HG02884 (cell line): ENCODE measurements at regions not wholly inside any gene's neighbourhood (a gene's known extent, or its start where the extent isn't known, plus 50 kb on each side); places are given as distances from the start of the nearest gene placed in this dataset.

ENCODE experiments used
- ATAC-seq: cut with Tn5 transposase; IDR thresholded peaks from one replicate; pipeline ENCODE4 v1.9.1; 2021; ENCODE audit warnings: mild to moderate bottlenecking, moderate library complexity; ENCODE audit not compliant: unreplicated experiment

DNA sequence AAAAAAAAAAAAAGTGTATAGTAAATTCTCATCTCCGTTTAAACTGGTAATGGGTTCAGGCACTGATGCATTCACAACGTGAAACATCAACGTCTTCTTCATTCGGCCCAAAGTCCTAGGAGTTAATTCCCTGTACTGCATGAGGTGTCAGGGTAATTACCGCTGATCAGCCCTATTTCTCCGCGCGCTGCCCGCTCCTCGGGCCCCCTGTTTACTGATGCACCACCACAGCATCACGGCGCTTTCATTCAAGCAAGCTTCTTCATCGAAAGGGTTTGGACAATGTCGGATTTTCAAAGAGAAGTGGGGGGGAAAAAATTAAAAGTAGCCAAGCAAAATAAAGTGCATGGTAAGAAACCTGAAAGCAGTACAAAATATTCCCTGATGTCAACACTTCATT lies 352.0 kb upstream of the POU3F3 start:
- no peak for ATAC-seq

- ATAC-seq = no peak
Measured at GRCh38 chr2:104502901-104503300, 351.0 kb upstream of the POU3F3 start.

DNA sequence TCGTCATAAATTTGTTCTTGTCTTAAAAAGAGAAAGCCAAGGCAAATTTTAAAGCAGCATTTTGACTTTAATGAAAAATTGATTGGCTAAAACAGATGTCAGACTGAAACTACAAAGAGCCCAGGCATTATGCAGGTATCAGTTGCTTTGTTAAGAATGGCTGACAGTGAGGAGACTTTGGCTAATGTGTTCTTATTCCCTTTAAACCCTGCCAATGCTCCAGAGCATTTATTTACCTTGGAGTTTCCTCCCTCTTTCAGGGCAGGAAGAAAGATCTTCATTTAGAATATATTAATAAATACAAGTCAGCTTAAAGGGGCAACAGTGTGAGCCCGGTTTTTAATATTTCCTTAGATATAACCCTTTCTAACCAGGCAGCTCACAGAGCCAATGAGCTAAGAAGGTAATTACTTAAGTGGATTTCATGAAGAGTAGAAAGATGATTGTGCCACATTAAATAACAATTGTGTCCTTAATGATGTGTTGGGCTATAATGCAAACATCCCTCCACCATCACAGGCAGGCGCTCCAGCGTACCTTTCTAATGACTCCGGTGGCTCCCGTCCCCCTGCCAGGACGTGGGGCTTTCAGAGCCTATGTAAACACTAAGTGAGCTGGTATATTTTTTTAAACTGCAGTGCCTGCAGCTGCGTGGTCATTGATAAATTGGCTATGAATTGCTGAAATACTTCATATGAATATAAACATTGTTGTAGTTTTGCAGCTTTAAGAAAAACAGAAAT lies 349.4 kb upstream of the POU3F3 start:
- no peak for ATAC-seq

DNA sequence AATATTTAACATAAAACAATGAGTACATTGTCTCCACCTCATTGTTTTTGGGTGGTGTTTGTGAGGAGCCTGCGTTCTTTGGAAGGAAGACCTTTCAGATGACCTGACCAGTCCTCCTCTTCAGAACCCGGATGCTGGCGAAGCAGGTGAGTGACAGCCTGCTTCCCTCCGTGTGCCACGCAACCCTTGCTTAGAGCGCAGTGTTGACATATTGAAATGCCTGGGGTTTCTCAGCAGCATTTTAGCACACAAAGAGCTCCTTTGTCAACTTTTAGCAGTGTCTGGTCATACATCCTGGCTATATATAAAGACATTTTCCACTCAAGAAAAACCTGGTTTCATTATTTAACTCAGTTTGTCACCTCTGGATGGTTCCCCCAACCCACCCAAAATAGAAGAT lies 335.7 kb upstream of the POU3F3 start:
- ATAC-seq = no peak

DNA sequence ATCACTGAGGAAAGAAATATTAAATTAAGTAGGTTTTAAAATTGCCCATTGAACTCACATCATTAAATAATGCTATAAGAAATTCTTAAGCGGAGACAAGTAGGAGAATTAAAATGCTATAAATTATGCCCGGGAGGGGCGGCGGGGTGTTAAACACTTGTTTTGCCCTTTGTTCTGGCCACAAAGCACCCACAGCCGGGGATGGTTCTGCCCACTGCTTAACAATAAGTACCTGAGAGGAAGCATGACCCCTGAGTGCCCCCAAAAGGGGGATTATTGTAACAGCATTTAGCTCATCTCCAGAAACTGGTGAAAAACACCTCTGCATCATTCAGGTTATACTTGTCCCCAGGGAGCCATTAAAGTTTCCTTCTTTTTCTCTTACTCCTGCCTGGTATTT lies 332.7 kb upstream of the POU3F3 start:
- no peak for ATAC-seq

DNA sequence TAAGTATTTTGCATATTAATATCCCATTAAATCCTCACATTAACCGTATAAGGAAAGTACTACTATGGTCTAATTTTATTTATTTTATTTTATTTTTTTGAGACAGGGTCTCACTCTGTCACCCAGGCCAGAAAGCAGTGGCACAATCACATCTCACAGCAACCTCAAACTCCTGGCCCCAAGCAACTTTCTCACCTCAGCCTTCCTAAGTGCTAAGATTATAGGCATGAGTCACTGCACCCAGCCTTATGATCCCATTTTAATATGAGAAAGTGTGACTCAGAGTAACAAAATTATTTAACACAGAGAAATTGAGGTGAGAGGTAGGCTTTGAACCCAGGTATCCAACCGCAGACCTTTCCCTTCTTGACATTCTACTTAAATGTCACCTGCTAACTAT lies 330.0 kb upstream of the POU3F3 start:
- no peak for ATAC-seq

- no peak for ATAC-seq
Measured at GRCh38 chr2:104528101-104528500, 325.8 kb upstream of the POU3F3 start.

DNA sequence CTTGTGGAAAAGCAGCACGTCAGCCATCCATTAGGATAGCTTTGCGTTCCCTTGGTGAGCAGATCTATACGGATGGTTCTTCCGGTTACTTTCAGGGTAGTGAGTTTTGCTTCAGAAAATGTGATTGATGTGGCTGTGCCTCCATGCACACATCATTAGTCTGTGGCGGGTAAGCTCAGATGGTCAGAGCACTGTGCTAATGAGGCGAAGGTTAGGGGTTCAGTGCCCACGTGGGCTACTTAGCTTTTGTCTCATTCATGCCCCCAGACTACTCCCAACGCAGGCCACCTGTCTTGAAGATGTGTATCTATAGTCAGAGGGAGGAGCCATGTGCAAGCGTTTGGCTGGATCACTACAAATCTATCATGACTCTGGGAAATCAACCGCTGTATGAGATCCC lies 322.8 kb upstream of the POU3F3 start:
- ATAC-seq = no peak

DNA sequence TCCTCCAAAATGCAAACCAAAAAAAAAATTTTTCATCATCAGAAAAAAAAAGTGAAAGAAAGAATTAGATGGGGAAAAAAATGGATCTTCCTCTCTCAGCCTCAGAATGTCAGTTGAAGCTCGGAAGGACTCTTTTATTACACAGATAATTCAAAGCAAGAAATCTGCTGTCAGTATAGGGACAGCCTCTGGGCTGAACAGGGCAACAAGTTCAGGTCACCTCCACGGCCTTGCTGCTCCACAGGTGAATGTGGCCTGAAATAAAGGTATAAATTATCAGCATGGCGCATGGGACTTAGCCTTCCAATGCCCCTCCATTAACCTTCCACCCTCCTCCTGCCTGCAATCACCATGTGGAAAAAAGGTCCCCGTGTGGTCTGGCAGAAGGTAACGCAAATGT lies 316.8 kb upstream of the POU3F3 start:
- no peak for ATAC-seq

- ATAC-seq = no peak
Measured at GRCh38 chr2:104538077-104538476, 315.8 kb upstream of the POU3F3 start.

GRCh38 chr2:104539649-104540048 lies 314.3 kb upstream of the POU3F3 start:
- ATAC-seq = no peak

- ATAC-seq = no peak
Measured at GRCh38 chr2:104545055-104545454, 308.9 kb upstream of the POU3F3 start.

DNA sequence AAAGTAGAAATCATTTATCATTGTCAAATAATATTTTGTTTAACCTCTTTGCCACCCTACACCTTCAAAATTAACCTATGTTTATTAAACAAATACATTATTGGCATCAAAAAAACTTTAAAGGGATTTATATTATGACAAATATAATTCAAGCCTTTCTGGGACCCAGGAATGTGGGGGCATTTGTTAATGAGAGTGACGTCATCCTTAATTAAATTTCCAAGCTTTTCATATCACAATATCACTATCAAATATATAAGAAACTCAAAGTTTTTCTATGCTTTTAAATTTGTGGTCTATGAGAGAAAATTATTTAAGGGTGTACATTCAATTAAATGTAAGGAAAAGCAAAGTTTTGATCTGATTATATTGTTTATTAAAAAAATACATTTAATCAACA lies 307.4 kb upstream of the POU3F3 start:
- ATAC-seq = no peak

DNA sequence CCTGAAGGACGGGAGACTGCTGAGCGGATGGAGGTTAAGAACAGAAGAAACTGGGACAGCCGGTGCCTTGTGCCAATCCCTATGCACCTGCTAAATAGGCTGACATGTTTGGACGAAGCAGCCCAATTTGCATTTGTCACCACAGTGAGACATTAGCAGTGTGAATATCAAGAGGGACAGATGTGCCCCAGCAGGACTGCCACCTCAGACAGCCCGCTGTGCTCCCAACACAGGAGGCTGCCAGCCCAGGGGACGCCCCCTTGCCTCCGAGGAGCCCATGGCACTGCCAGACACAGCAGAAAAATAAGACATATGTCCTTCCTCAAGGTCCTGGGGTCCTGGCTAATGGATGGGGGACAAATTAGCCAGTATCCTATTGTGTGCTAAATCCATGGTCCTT lies 306.7 kb upstream of the POU3F3 start:
- ATAC-seq = no peak

DNA sequence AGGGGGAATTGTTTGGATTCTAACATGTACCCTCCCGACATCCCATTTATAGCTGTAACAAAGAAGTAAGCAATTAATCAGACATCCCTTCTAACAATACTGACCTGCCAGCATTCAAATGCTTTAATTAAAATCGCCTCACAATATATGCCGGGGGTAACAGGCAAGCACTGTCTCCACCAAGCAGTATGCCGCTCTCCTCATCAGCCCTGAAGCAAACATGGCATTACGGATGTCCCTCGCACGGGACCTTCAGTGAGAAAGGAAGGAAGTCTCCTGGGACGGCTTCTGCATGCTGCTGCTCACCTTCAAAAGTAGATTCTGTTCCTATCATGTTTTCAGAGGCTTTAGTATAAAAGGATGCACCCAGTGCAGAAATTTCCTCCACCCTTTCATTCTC lies 292.7 kb upstream of the POU3F3 start:
- ATAC-seq = no peak

GRCh38 chr2:104562537-104562936 lies 291.4 kb upstream of the POU3F3 start:
- ATAC-seq = no peak

DNA sequence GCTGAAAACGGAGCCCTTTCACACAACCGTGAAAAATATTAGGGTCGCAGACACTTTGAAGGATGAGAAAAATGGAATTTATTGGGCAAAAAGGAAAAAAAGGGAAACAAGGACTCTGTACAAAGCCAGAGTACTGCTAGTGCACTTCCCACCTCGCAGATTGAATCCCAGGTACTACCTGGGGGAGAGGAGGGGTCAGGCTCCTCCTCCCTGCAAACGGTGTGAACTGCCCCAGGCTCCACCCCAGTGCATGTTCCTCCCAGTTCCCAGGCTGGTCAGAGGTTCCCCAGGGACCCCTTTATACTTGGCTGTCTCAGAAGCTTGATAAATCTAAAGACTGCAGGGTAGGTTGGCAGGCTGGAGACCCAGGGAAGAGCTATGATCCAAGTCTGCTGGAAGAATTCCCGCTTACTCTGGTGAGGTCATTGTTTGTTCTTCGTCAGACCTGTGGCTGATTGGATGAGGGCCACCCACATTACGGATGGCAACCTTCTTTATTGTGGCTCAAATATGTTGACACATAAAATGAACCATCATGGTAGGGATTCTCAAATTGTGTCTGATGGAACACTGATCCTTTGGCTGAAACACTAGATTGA lies 290.4 kb upstream of the POU3F3 start:
- no peak for ATAC-seq

GRCh38 chr2:104568247-104568646 lies 285.7 kb upstream of the POU3F3 start:
- no peak for ATAC-seq

- ATAC-seq = no peak
Measured at GRCh38 chr2:104570259-104570658, 283.7 kb upstream of the POU3F3 start.

DNA sequence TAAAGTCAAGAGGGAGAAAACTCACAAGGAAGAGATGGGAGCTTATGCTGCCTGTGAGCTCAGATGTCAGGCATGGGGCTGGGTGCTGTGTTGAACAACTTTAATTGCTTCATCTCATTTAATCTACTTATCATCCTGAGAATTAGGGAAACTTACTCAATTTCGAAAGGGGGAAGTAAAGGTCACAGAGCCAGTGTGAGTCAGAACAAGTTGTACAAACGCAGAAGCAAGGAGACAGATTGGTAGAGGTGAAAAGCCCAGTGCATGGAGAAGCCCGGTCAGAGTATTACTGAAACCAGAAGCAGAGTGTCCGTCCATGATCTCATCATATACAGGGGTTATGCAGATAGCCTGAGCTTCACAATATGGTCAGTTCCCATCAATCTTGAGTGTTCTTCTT lies 281.1 kb upstream of the POU3F3 start:
- no peak for ATAC-seq

- ATAC-seq = no peak
Measured at GRCh38 chr2:104574367-104574766, 279.5 kb upstream of the POU3F3 start.

DNA sequence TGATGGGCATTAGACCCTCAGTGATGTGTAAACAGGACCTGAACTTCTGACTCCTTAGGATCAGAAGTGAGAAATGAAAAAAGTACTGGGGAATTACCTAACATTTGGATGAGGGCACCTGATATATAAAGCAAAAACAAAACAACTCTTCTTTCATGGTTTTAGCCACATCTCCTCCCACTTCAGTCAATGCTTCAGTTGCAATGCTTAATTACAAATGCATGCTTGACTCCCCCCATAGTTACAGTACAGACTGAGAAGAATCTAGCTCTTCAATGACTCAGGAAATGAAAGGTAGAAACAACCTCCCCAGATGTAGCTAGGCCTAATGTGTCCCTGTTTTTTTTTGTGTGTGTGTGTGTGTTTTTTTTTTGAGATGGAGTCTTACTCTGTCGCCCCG lies 276.8 kb upstream of the POU3F3 start:
- ATAC-seq = peak; percentile 81

DNA sequence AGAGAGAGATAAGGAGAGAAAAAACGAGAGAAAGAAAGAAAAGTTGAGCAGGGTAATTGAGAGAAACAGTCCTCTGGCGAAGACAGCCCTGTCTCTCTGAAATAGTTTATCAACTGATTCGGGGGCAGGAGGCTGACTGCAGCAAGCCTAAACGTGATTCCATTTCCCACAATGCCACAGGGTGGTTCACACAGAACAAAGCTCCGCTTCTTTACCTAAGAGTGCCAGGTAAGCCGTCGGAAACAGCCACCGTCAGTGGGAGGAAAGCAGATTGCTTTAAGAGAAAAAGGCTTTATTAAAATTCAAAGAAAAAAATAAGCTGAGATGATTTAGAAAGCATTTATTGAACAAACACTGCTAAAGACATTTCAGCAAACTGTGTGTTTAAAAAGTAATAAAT lies 271.4 kb upstream of the POU3F3 start:
- no peak for ATAC-seq
